Retinal pigment epithelial cell (primary cell): ENCODE measurements at regions not wholly inside any gene's neighbourhood (a gene's known extent, or its start where the extent isn't known, plus 50 kb on each side); places are given as distances from the start of the nearest gene placed in this dataset.
"Not testable (repeated sequence)": the region's sequence is repeated elsewhere in the genome, so short reads cannot be mapped to it uniquely, and the experiment has no call there.

Experiments used
- DNase-seq: peaks from one replicate; pipeline ENCODE4 v3.0.0-alpha.2; 2010; ENCODE audit warnings: low read depth
- H3K4me3 ChIP-seq: 2 replicates; pipeline ENCODE4 v1.5.1; 2011; ENCODE audit warnings: mild to moderate bottlenecking, low read length, control low read depth, moderate library complexity
- TF ChIP-seq, protein P1 (sequence below): conservative IDR thresholded peaks from 2 replicates; pipeline ENCODE4 v1.5.1; 2011; ENCODE audit warnings: low read depth, low read length, control low read depth, inconsistent platforms

- no peak for DNase-seq
- H3K4me3 ChIP-seq = no peak overlapping the region
- TF ChIP-seq, protein P1, sequence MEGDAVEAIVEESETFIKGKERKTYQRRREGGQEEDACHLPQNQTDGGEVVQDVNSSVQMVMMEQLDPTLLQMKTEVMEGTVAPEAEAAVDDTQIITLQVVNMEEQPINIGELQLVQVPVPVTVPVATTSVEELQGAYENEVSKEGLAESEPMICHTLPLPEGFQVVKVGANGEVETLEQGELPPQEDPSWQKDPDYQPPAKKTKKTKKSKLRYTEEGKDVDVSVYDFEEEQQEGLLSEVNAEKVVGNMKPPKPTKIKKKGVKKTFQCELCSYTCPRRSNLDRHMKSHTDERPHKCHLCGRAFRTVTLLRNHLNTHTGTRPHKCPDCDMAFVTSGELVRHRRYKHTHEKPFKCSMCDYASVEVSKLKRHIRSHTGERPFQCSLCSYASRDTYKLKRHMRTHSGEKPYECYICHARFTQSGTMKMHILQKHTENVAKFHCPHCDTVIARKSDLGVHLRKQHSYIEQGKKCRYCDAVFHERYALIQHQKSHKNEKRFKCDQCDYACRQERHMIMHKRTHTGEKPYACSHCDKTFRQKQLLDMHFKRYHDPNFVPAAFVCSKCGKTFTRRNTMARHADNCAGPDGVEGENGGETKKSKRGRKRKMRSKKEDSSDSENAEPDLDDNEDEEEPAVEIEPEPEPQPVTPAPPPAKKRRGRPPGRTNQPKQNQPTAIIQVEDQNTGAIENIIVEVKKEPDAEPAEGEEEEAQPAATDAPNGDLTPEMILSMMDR = no peak
Measured at GRCh38 chr2:49845021-49845420, 690.7 kb upstream of the FSHR start.

DNA sequence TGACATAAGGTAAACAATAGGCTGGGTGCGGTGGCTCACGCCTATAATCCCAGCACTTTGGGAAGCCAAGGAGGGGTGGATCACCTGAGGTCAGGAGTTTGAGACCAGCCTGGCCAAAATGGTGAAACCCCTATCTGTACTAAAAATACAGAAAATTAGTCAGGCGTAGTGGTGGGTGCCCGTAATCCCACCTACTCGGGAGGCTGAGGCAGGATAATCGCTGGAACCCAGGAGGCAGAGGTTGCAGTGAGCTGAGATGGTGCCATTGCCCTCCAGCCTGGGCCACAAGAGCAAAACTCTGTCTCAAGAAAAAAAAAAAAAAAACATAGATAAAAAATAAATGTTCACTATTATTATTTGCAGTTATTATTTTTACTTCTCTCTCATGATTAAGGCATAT lies 689.8 kb upstream of the FSHR start:
- DNase-seq, H3K4me3 ChIP-seq: not testable (repeated sequence)

DNA sequence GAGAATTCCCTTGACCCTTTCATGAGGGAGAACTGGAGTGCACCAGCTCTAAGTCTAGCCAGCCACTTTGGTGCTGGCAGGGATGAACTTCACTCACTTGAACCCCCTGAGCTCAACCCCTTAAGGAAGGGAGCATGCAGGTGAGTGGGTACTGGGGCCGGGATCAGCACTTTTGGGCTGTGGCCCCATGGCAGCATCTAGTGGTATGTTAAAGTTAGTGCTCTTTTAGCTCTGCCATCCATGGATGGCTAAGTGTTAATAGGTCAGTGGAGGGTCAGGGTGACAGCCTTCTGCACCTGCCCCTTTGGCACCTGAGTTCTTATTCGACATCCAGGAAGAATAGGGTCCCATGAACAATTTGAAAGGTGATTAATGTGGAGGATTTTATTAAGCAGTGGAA lies 689.0 kb upstream of the FSHR start:
- H3K4me3 ChIP-seq = no peak overlapping the region
- TF ChIP-seq, protein P1 = no peak
- DNase-seq = no peak

GRCh38 chr2:49840428-49840975 lies 686.2 kb upstream of the FSHR start:
- TF ChIP-seq, protein P1 = no peak
- no peak overlapping the region for H3K4me3 ChIP-seq

DNA sequence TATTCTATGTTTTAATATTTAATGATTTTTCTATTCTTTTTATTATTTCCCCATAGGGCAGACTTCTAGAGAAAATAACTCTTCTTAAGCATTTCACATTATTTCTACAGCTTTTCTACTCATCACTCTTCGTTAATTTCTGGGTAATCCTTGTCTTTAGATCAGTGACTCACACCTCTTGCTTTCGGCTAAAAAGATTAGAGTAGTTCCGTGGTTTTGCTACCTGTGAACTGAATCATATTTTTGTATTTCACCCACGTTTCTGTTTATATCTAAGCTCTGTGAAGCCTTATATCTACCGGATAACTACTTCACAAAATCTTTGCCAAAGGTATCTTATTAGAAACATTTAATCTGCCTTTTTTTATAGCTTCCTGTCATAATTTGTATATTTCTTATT lies 685.5 kb upstream of the FSHR start:
- TF ChIP-seq, protein P1 = no peak
- DNase-seq = no peak
- H3K4me3 ChIP-seq = no peak overlapping the region

More at GRCh38 chr2:49840428-49840975, 686.2 kb upstream of the FSHR start:
- DNase-seq = no peak

- no peak overlapping the region for H3K4me3 ChIP-seq
- no peak for DNase-seq
- TF ChIP-seq, protein P1 = no peak
Measured at GRCh38 chr2:49837561-49838293, 683.4 kb upstream of the FSHR start.

- TF ChIP-seq, protein P1 = no peak
- DNase-seq = no peak
- no peak overlapping the region for H3K4me3 ChIP-seq
Measured at GRCh38 chr2:49836017-49836416, 681.7 kb upstream of the FSHR start.
